CD14-positive monocyte (primary cell): ENCODE measurements at regions not wholly inside any gene's neighbourhood (a gene's known extent, or its start where the extent isn't known, plus 50 kb on each side); places are given as distances from the start of the nearest gene placed in this dataset.
A peak's percentile ranks its signal among the peaks of the same experiment; 100 is the strongest.

Experiments used
- DNase-seq, 3 donors: peaks; one replicate each; pipeline ENCODE4 v3.0.0-alpha.2; 2011 to 2022
- H2AFZ ChIP-seq: 2 replicates; pipeline ENCODE4 v1.6.0; 2012; ENCODE audit warnings: mild to moderate bottlenecking, low read depth, low read length, inconsistent platforms; ENCODE audit not compliant: insufficient read depth, poor library complexity, severe bottlenecking
- H3K27ac ChIP-seq, 2 donors: 1 replicate in 1 of 2; 2 replicates in 1 of 2; pipeline ENCODE4 v1.5.1; 2012 to 2013; ENCODE audit warnings: low read length in 2 of 2, control low read depth in 1 of 2, inconsistent platforms in 1 of 2, low read depth in 1 of 2, mild to moderate bottlenecking in 1 of 2
- H3K27me3 ChIP-seq, 2 donors: one replicate each; pipeline versions ENCODE4 v1.6.0 to v1.6.1; 2011 to 2013; ENCODE audit warnings: low read length in 2 of 2; ENCODE audit not compliant: control insufficient read depth in 2 of 2, insufficient read depth in 2 of 2
- H3K36me3 ChIP-seq, 2 donors: replicated peaks in 1 of 2; 1 replicate in 1 of 2; 2 replicates in 1 of 2; pipeline versions ENCODE4 v1.5.1 to v1.6.1; 2012 to 2013; ENCODE audit warnings: low read length in 2 of 2, control low read depth in 1 of 2, inconsistent platforms in 1 of 2, mild to moderate bottlenecking in 1 of 2; ENCODE audit not compliant: insufficient read depth in 2 of 2, control insufficient read depth in 1 of 2
- H3K4me1 ChIP-seq, 2 donors: 1 replicate in 1 of 2; 2 replicates in 1 of 2; pipeline versions ENCODE4 v1.5.1 to v1.6.1; 2012 to 2013; ENCODE audit warnings: low read length in 2 of 2, control low read depth in 1 of 2, inconsistent platforms in 1 of 2, mild to moderate bottlenecking in 1 of 2, moderate library complexity in 1 of 2; ENCODE audit not compliant: insufficient read depth in 2 of 2, control insufficient read depth in 1 of 2
- H3K4me2 ChIP-seq: replicated peaks from 2 replicates; pipeline ENCODE3; 2012; ENCODE audit warnings: low read length, moderate library complexity, mild to moderate bottlenecking; ENCODE audit not compliant: poor library complexity, severe bottlenecking; ENCODE audit errors: extremely low read depth
- H3K4me3 ChIP-seq, 3 experiments: fragments of 200-600 bp in 1 of 3; sonication (generic) in 1 of 3; replicated peaks in 1 of 3; 1 replicate in 2 of 3; 2 replicates in 1 of 3; pipeline ENCODE4 v1.5.1; 2011 to 2013; ENCODE audit warnings: low read length in 3 of 3, mild to moderate bottlenecking in 3 of 3, control low read depth in 2 of 3, low read depth in 2 of 3, inconsistent platforms in 1 of 3, moderate library complexity in 1 of 3
- H3K79me2 ChIP-seq: 2 replicates; pipeline ENCODE4 v1.6.0; 2012; ENCODE audit warnings: mild to moderate bottlenecking, control low read depth, inconsistent platforms, low read length, moderate library complexity; ENCODE audit not compliant: insufficient read depth
- H3K9ac ChIP-seq: 2 replicates; pipeline ENCODE4 v1.6.0; 2017; ENCODE audit warnings: low read length, mild to moderate bottlenecking; ENCODE audit not compliant: insufficient read depth, poor library complexity, severe bottlenecking
- H3K9me3 ChIP-seq, 2 donors: replicated peaks in 1 of 2; 1 replicate in 1 of 2; 2 replicates in 1 of 2; pipeline versions ENCODE4 v1.5.1 to v1.6.1; 2012 to 2013; ENCODE audit warnings: low read length in 2 of 2, control low read depth in 1 of 2; ENCODE audit not compliant: control insufficient read depth in 1 of 2, insufficient read depth in 1 of 2
- H4K20me1 ChIP-seq: 2 replicates; pipeline ENCODE4 v1.6.0; 2012; ENCODE audit warnings: mild to moderate bottlenecking, low read length, control low read depth, moderate library complexity; ENCODE audit not compliant: insufficient read depth
- H3K27ac Mint-ChIP-seq, 7 donors: one replicate each; pipeline ENCODE4 v1.8.0; 2020; ENCODE audit warnings: mild to moderate bottlenecking in 7 of 7, mixed read lengths in 7 of 7, moderate library complexity in 6 of 7, inconsistent platforms in 2 of 7
- H3K27me3 Mint-ChIP-seq, 3 donors: one replicate each; pipeline ENCODE4 v1.8.0; 2021 to 2022; ENCODE audit warnings: low read depth in 3 of 3, mild to moderate bottlenecking in 3 of 3, mixed read lengths in 3 of 3, moderate library complexity in 3 of 3, inconsistent platforms in 1 of 3
- H3K36me3 Mint-ChIP-seq, 2 donors: one replicate each; pipeline ENCODE4 v1.8.0; 2020; ENCODE audit warnings: mixed read lengths in 2 of 2, inconsistent platforms in 1 of 2, mild to moderate bottlenecking in 1 of 2
- H3K4me1 Mint-ChIP-seq: one replicate; pipeline ENCODE4 v1.8.0; 2020; ENCODE audit warnings: mild to moderate bottlenecking, mixed read lengths
- H3K4me3 Mint-ChIP-seq, 2 donors: one replicate each; pipeline ENCODE4 v1.8.0; 2020; ENCODE audit warnings: mild to moderate bottlenecking in 2 of 2, mixed read lengths in 2 of 2, moderate library complexity in 1 of 2
- H3K9me3 Mint-ChIP-seq, 7 donors: one replicate each; pipeline ENCODE4 v1.8.0; 2020 to 2022; ENCODE audit warnings: mixed read lengths in 7 of 7, mild to moderate bottlenecking in 6 of 7, moderate library complexity in 6 of 7, inconsistent platforms in 2 of 7
- CTCF ChIP-seq: fragments of 200-600 bp; IDR thresholded peaks from one replicate; pipeline ENCODE4 v1.8.0; 2022; ENCODE audit warnings: antibody characterized with exemption, mild to moderate bottlenecking
- WGBS: methylation state at CpG from one replicate; pipeline ENCODE4 v1.1.5; 2013; ENCODE audit warnings: missing lambda C conversion rate; ENCODE audit not compliant: insufficient coverage; 5-methylcytosine and 5-hydroxymethylcytosine counted together
- intact Hi-C, 2 donors: fragments of 100-400 bp; cut with micrococcal nuclease; formaldehyde crosslinking; loops; one replicate each; pipeline versions ENCODE4 v1.15.0 to v1.15.1; 2023

GRCh38 chr9:129440435-129441186 lies 180.3 kb downstream of the C9orf50 start:
- no peaks in the 10 kb centered on the region for H4K20me1 ChIP-seq
- H3K9ac ChIP-seq, result no peak overlapping the region
- 61% methylated on average over 5 of the region's 12 CpGs for WGBS
- H3K9me3 ChIP-seq, result no peaks in the 10 kb centered on the region
- Mint-ChIP-seq H3K36me3 (peaks cover 9% of the 10 kb centered on the region in 2 donors), H3K27me3 (peaks cover 51 to 55% (median 53%) of the 10 kb centered on the region in 3 donors), H3K4me3 (peak overlapping the region in 1 of 2 donors; percentile 53), H3K4me1 (peaks cover 25% of the 10 kb centered on the region), H3K9me3 (peaks cover 0 to 20% (median 11%) of the 10 kb centered on the region in 7 donors), H3K27ac (peak overlapping the region in 1 of 7 donors; percentile 32)
- intact Hi-C loops, result loop anchor here in 1 of 2 donors (10.0 kb wide), 1 partner anchor 64 kb away; no protein-coding TSS in a partner anchor
- no peak overlapping the region for H2AFZ ChIP-seq
- peaks cover 23 to 36% of the 10 kb centered on the region in 2 donors for H3K4me1 ChIP-seq
- no peak for DNase-seq
- no peak overlapping the region for H3K27ac ChIP-seq
- peaks cover 4 to 32% of the 10 kb centered on the region in 2 donors for H3K27me3 ChIP-seq
- H3K4me2 ChIP-seq, result no peak overlapping the region
- H3K36me3 ChIP-seq, result no peaks in the 10 kb centered on the region
- TF ChIP-seq CTCF, result no peak
- no peaks in the 10 kb centered on the region for H3K79me2 ChIP-seq
- H3K4me3 ChIP-seq, result no peak overlapping the region

GRCh38 chr9:129439242-129439641 lies 181.7 kb downstream of the C9orf50 start:
- Mint-ChIP-seq H3K4me1 (peaks cover 25% of the 10 kb centered on the region), H3K36me3 (peaks cover 9% of the 10 kb centered on the region in 2 donors), H3K27ac (no peak overlapping the region), H3K9me3 (peaks cover 0 to 20% (median 9%) of the 10 kb centered on the region in 7 donors), H3K27me3 (peaks cover 53 to 60% (median 59%) of the 10 kb centered on the region in 3 donors), H3K4me3 (peak overlapping the region in 1 of 2 donors; percentile 99)
- no peaks in the 10 kb centered on the region for H3K79me2 ChIP-seq
- intact Hi-C loops, result no loop called here
- H2AFZ ChIP-seq, result no peak overlapping the region
- H3K27ac ChIP-seq, result no peak overlapping the region
- DNase-seq, result no peak
- H3K27me3 ChIP-seq, result peaks cover 4 to 32% of the 10 kb centered on the region in 2 donors
- no peak overlapping the region for H3K4me3 ChIP-seq
- WGBS, result 72% methylated on average over 6 of the region's 6 CpGs
- no peak for TF ChIP-seq CTCF
- H3K9me3 ChIP-seq, result no peaks in the 10 kb centered on the region
- H3K4me1 ChIP-seq, result peaks cover 23 to 41% of the 10 kb centered on the region in 2 donors
- no peaks in the 10 kb centered on the region for H4K20me1 ChIP-seq
- no peak overlapping the region for H3K4me2 ChIP-seq
- H3K36me3 ChIP-seq, result no peaks in the 10 kb centered on the region
- H3K9ac ChIP-seq, result no peak overlapping the region
